Psoas muscle (tissue), 7 donors: ENCODE measurements at regions not wholly inside any gene's neighbourhood (a gene's known extent, or its start where the extent isn't known, plus 50 kb on each side); places are given as distances from the start of the nearest gene placed in this dataset.
"Not testable (repeated sequence)": the region's sequence is repeated elsewhere in the genome, so short reads cannot be mapped to it uniquely, and the experiment has no call there.

ENCODE experiments used
- ATAC-seq, 4 donors: fragments of 200-7000 bp; cut with Tn5 transposase; one replicate each; pipeline ENCODE4 v1.9.1; 2020; ENCODE audit warnings: moderate library complexity in 3 of 4, mild to moderate bottlenecking in 2 of 4
- DNase-seq, 2 donors: peaks; one replicate each; pipeline ENCODE4 v3.0.0-alpha.2; 2020
- H3K27ac ChIP-seq: fragments of 200-600 bp; one replicate; pipeline ENCODE4 v1.8.0; 2022
- H3K27me3 ChIP-seq, 3 donors: fragments of 200-600 bp in 1 of 3; one replicate each; pipeline versions ENCODE4 v1.6.1 to v1.8.0; 2013 to 2022; ENCODE audit warnings: low read length in 2 of 3, mild to moderate bottlenecking in 2 of 3, moderate library complexity in 1 of 3; ENCODE audit not compliant: insufficient read depth in 3 of 3
- H3K36me3 ChIP-seq, 2 donors: fragments of 200-600 bp in 1 of 2; one replicate each; pipeline versions ENCODE4 v1.6.1 to v1.8.0; 2013 to 2022; ENCODE audit warnings: low read depth in 1 of 2, mild to moderate bottlenecking in 1 of 2, moderate library complexity in 1 of 2; ENCODE audit not compliant: insufficient read depth in 1 of 2
- H3K4me1 ChIP-seq: fragments of 200-600 bp; one replicate; pipeline ENCODE4 v1.8.0; 2022
- H3K4me3 ChIP-seq: fragments of 200-600 bp; one replicate; pipeline ENCODE4 v1.8.0; 2022; ENCODE audit warnings: mild to moderate bottlenecking
- H3K9me3 ChIP-seq: fragments of 200-600 bp; one replicate; pipeline ENCODE4 v1.8.0; 2022
- CTCF ChIP-seq: fragments of 200-600 bp; IDR thresholded peaks from one replicate; pipeline ENCODE4 v1.8.0; 2022; ENCODE audit warnings: antibody characterized with exemption
- WGBS, 3 donors: extraction: QIAGEN DNeasy Blood & Tissue Kit; methylation state at CpG; one replicate each; pipeline versions ENCODE4 v1.1.6 to v1.1.7; 2013; 5-methylcytosine and 5-hydroxymethylcytosine counted together
- intact Hi-C, 2 donors: fragments of 100-400 bp; cut with DNase I; formaldehyde crosslinking; loops; one replicate each; pipeline versions ENCODE4 v1.11.0 to v1.14.2; 2022
- donor health status: healthy with polysubstance abuse.
- donor health status: DM: no; HTN: no; CAD: no; lungs with moderate emphysema.
- donor health status: Bipolar disorder and iron deficiency.
- donor health status: healthy.
- donor health status: DM: yes; HTN: yes; CAD: no.
- donor health status: DM: no; HTN: no; CAD: no.
- donor health status: DM: yes; HTN: yes; CAD: no.

GRCh38 chr5:124962111-124962510 lies 215.7 kb upstream of the ZNF608 start:
- WGBS, 3 donors: 64 to 81% (median 66%) methylated on average over 3 of the region's 3 CpGs
- H3K9me3 ChIP-seq: no peaks in the 10 kb centered on the region
- H3K36me3 ChIP-seq: no peaks in the 10 kb centered on the region
- DNase-seq (no peak), ATAC-seq (no peak)
- no peaks in the 10 kb centered on the region for H3K27me3 ChIP-seq
- intact Hi-C loops: no loop called here
- H3K4me3 ChIP-seq: no peak overlapping the region
- TF ChIP-seq CTCF: no peak
- H3K4me1 ChIP-seq: peaks cover 3% of the 10 kb centered on the region
- H3K27ac ChIP-seq: no peak overlapping the region

- intact Hi-C loops: no loop called here
- no peaks in the 10 kb centered on the region for H3K9me3 ChIP-seq
- no peaks in the 10 kb centered on the region for H3K4me1 ChIP-seq
- DNase-seq: no peak
- 67 to 77% (median 69%) methylated on average over 6 of the region's 6 CpGs for WGBS, 3 donors
- no peaks in the 10 kb centered on the region for H3K36me3 ChIP-seq
- TF ChIP-seq CTCF: no peak
- ATAC-seq: no peak
- H3K27ac ChIP-seq: no peak overlapping the region
- no peak overlapping the region for H3K4me3 ChIP-seq
- H3K27me3 ChIP-seq: no peaks in the 10 kb centered on the region
Measured at GRCh38 chr5:124962735-124963134, 216.3 kb upstream of the ZNF608 start.

- Histone ChIP-seq H3K27ac (no peak overlapping the region), H3K9me3 (no peaks in the 10 kb centered on the region), H3K4me3 (no peak overlapping the region), H3K36me3 (no peaks in the 10 kb centered on the region), H3K27me3 (no peaks in the 10 kb centered on the region), H3K4me1 (no peaks in the 10 kb centered on the region)
- ATAC-seq: no peak
- WGBS, 3 donors: 78 to 86% (median 82%) methylated on average over 13 to 14 of the region's 14 CpGs
- intact Hi-C loops: no loop called here
- DNase-seq: no peak
- TF ChIP-seq CTCF: no peak
Measured at GRCh38 chr5:124963236-124963919, 216.9 kb upstream of the ZNF608 start.

GRCh38 chr5:124966741-124967140 lies 220.3 kb upstream of the ZNF608 start:
- ATAC-seq, DNase-seq, H3K4me1 ChIP-seq, H3K4me3 ChIP-seq, intact Hi-C loops, H3K27me3 ChIP-seq, H3K27ac ChIP-seq, H3K36me3 ChIP-seq, H3K9me3 ChIP-seq: not testable (repeated sequence)
- 76 to 82% (median 76%) methylated on average over 5 of the region's 5 CpGs for WGBS, 3 donors

GRCh38 chr5:124970381-124970780 lies 223.9 kb upstream of the ZNF608 start:
- intact Hi-C loops, H3K4me1 ChIP-seq, H3K9me3 ChIP-seq, DNase-seq, H3K4me3 ChIP-seq, ATAC-seq, H3K27ac ChIP-seq, H3K36me3 ChIP-seq, H3K27me3 ChIP-seq: not testable (repeated sequence)
- WGBS, 3 donors: 94 to 97% (median 97%) methylated on average over 5 of the region's 5 CpGs

GRCh38 chr5:124972703-124973102 lies 226.3 kb upstream of the ZNF608 start:
- Histone ChIP-seq H3K27me3 (no peaks in the 10 kb centered on the region), H3K36me3 (no peaks in the 10 kb centered on the region), H3K4me1 (no peaks in the 10 kb centered on the region), H3K9me3 (no peaks in the 10 kb centered on the region), H3K4me3 (no peak overlapping the region), H3K27ac (no peak overlapping the region)
- DNase-seq: no peak
- WGBS, 3 donors: 90 to 94% (median 93%) methylated on average over 6 of the region's 6 CpGs
- TF ChIP-seq CTCF: no peak
- no peak for ATAC-seq
- intact Hi-C loops: no loop called here
